GM12878 (cell line): ENCODE measurements at regions not wholly inside any gene's neighbourhood (a gene's known extent, or its start where the extent isn't known, plus 50 kb on each side); places are given as distances from the start of the nearest gene placed in this dataset.

Experiments used
- ATAC-seq: fragments of 200-7000 bp; cut with Tn5 transposase; 3 replicates; pipeline ENCODE4 v1.9.1; 2020; ENCODE audit warnings: mild to moderate bottlenecking, moderate library complexity
- BruUV-seq: library from RNA; stranded (reverse); fragments of 400-500 nt; replicated peaks from 2 replicates; lab custom pipeline; 2021; lab: Mats Ljungman, UMichigan
- CTCF ChIA-PET: fragments of 300-600 bp; sonication (Branson Sonifier 250); formaldehyde crosslinking; extraction: SDS; loops from one replicate; lab custom pipeline; 2021; ENCODE audit warnings: inconsistent platforms; lab: Yijun Ruan, JAX
- POLR2A ChIA-PET: fragments of 350-600 bp; formaldehyde crosslinking; extraction: SDS; loops from one replicate; lab custom pipeline; 2021; ENCODE audit warnings: inconsistent platforms; lab: Charles Lee
- RAD21 ChIA-PET: fragments of 300-600 bp; sonication (Branson Sonifier 250); formaldehyde crosslinking; loops from one replicate; lab custom pipeline; 2023; ENCODE audit warnings: antibody characterized with exemption; ENCODE audit not compliant: unreplicated experiment; lab: Charles Lee
- SMC1A ChIA-PET: fragments of 300-600 bp; sonication (Branson Sonifier 250); formaldehyde crosslinking; loops from one replicate; lab custom pipeline; 2023; ENCODE audit not compliant: unreplicated experiment, uncharacterized antibody; lab: Charles Lee
- DNase-seq: peaks from one replicate; pipeline ENCODE4 v3.0.0-alpha.2; 2011; ENCODE audit warnings: low read depth, low spot score
- FAIRE-seq: peaks from 3 replicates; lab custom pipeline; 2011; peaks lifted over from hg19 to GRCh38; lab: Jason Lieb, UNC
- H2AFZ ChIP-seq: 2 replicates; pipeline ENCODE4 v1.6.0; 2011; ENCODE audit warnings: low read depth, low read length, control low read depth; ENCODE audit not compliant: control insufficient read depth
- H3K27ac ChIP-seq: 2 replicates; pipeline ENCODE4 v1.5.1; 2011; ENCODE audit warnings: control low read depth; ENCODE audit not compliant: control insufficient read depth, insufficient read depth
- H3K27me3 ChIP-seq, 2 experiments: replicated peaks in 1 of 2; 2 replicates each; pipeline versions ENCODE4 v1.6.0 to v1.6.1; 2011; ENCODE audit warnings: low read length in 1 of 2; ENCODE audit not compliant: control insufficient read depth in 2 of 2, insufficient read depth in 2 of 2
- H3K36me3 ChIP-seq, 2 experiments: 2 replicates each; pipeline ENCODE4 v1.5.1; 2011; ENCODE audit warnings: low read length in 1 of 2; ENCODE audit not compliant: control insufficient read depth in 2 of 2, insufficient read depth in 2 of 2
- H3K4me1 ChIP-seq: 2 replicates; pipeline ENCODE4 v1.6.1; 2011; ENCODE audit warnings: mild to moderate bottlenecking, low read length, moderate library complexity, mixed read lengths; ENCODE audit not compliant: control insufficient read depth, insufficient read depth
- H3K4me2 ChIP-seq: 2 replicates; pipeline ENCODE4 v1.6.0; 2011; ENCODE audit warnings: control low read depth; ENCODE audit not compliant: control insufficient read depth, insufficient read depth
- H3K4me3 ChIP-seq: fragments of 200-600 bp; sonication (generic); 2 replicates; pipeline ENCODE4 v1.5.1; 2016
- H3K79me2 ChIP-seq: 2 replicates; pipeline ENCODE4 v1.6.0; 2011; ENCODE audit warnings: low read length; ENCODE audit not compliant: control insufficient read depth, insufficient read depth
- H3K9ac ChIP-seq: 2 replicates; pipeline ENCODE4 v1.8.0; 2011; ENCODE audit warnings: low read length, control low read depth, mixed read lengths; ENCODE audit not compliant: control insufficient read depth, insufficient read depth
- H3K9me3 ChIP-seq: replicated peaks from 3 replicates; pipeline ENCODE4 v1.5.1; 2011; ENCODE audit warnings: mild to moderate bottlenecking, low read length; ENCODE audit not compliant: control insufficient read depth, insufficient read depth
- H4K20me1 ChIP-seq: 2 replicates; pipeline ENCODE4 v1.6.0; 2011; ENCODE audit not compliant: control insufficient read depth, insufficient read depth
- BCL11A ChIP-seq: IDR thresholded peaks from 2 replicates; pipeline ENCODE4 v1.6.1; 2011; ENCODE audit warnings: low read depth, low read length
- DPF2 ChIP-seq: fragments of 450-650 bp; IDR thresholded peaks from 2 replicates; pipeline ENCODE4 v1.6.1; 2017; ENCODE audit warnings: mild to moderate bottlenecking
- GABPA ChIP-seq: IDR thresholded peaks from 2 replicates; pipeline ENCODE4 v1.6.1; 2014; ENCODE audit warnings: antibody characterized with exemption, low read depth, mild to moderate bottlenecking, inconsistent platforms
- IRF4 ChIP-seq: IDR thresholded peaks from 2 replicates; pipeline ENCODE4 v1.6.1; 2011; ENCODE audit warnings: low read depth, low read length
- MXI1 ChIP-seq: fragments of 150-350 bp; IDR thresholded peaks from 2 replicates; pipeline ENCODE4 v1.6.1; 2011; ENCODE audit warnings: low read depth, mild to moderate bottlenecking, inconsistent platforms, low read length, improper control_type of control experiment
- NRF1 ChIP-seq: conservative IDR thresholded peaks from 2 replicates; pipeline ENCODE4 v1.6.1; 2011; ENCODE audit warnings: mild to moderate bottlenecking, low read depth, low read length, improper control_type of control experiment
- POLR2AphosphoS5 ChIP-seq: IDR thresholded peaks from 2 replicates; pipeline ENCODE4 v1.6.1; 2011; ENCODE audit warnings: mild to moderate bottlenecking, low read length, inconsistent platforms
- RAD21 ChIP-seq: IDR thresholded peaks from 2 replicates; pipeline ENCODE4 v1.6.1; 2011; ENCODE audit warnings: mild to moderate bottlenecking, low read depth, low read length, moderate library complexity; ENCODE audit not compliant: insufficient read depth
- RAD51 ChIP-seq: fragments of 450-650 bp; IDR thresholded peaks from 2 replicates; pipeline ENCODE4 v1.6.1; 2016; ENCODE audit warnings: moderate library complexity, mild to moderate bottlenecking, inconsistent platforms
- RUNX3 ChIP-seq: IDR thresholded peaks from 2 replicates; pipeline ENCODE4 v1.6.1; 2012; ENCODE audit warnings: low read length, inconsistent platforms
- STAT1 ChIP-seq: fragments of 450-650 bp; conservative IDR thresholded peaks from 2 replicates; pipeline ENCODE4 v1.6.1; 2014; ENCODE audit warnings: antibody characterized with exemption, mild to moderate bottlenecking
- SUPT20H ChIP-seq: IDR thresholded peaks from 2 replicates; pipeline ENCODE4 v1.6.1; 2011; ENCODE audit warnings: low read depth, mild to moderate bottlenecking, low read length, moderate library complexity, borderline replicate concordance; ENCODE audit not compliant: control insufficient read depth
- ZNF384 ChIP-seq: IDR thresholded peaks from 2 replicates; pipeline ENCODE4 v1.6.1; 2012; ENCODE audit warnings: low read depth, mild to moderate bottlenecking, low read length, improper control_type of control experiment, borderline replicate concordance
- WGBS: methylation state at CpG from one replicate; pipeline ENCODE4 v1.1.6; 2016; ENCODE audit warnings: low lambda C conversion rate; ENCODE audit not compliant: insufficient replicate concordance, insufficient coverage; ENCODE audit errors: missing lambda C conversion rate; 5-methylcytosine and 5-hydroxymethylcytosine counted together
- in situ Hi-C: fragments of 300-500 bp; cut with MboI; formaldehyde crosslinking; loops from 9 replicates; pipeline ENCODE4 v1.14.3; 2018; ENCODE audit warnings: mixed read lengths
- intact Hi-C: fragments of 100-400 bp; cut with micrococcal nuclease; formaldehyde crosslinking; loops from one replicate; pipeline ENCODE4 v1.14.2; 2022; ENCODE audit not compliant: unreplicated experiment
- TF ChIP-seq, protein P1 (sequence below): fragments of 450-650 bp; IDR thresholded peaks from 2 replicates; pipeline ENCODE4 v1.6.1; 2017; ENCODE audit warnings: antibody characterized with exemption, mild to moderate bottlenecking, moderate library complexity
- TF ChIP-seq, protein P2 (sequence below): fragments of 450-650 bp; IDR thresholded peaks from 2 replicates; pipeline ENCODE4 v1.6.1; 2018; ENCODE audit warnings: mild to moderate bottlenecking, low read depth, moderate library complexity; ENCODE audit not compliant: partially characterized antibody
- TF ChIP-seq, protein P3 (sequence below): IDR thresholded peaks from 2 replicates; pipeline ENCODE4 v1.6.1; 2012; ENCODE audit warnings: improper control_type of control experiment, low read depth, low read length; ENCODE audit not compliant: insufficient replicate concordance

DNA sequence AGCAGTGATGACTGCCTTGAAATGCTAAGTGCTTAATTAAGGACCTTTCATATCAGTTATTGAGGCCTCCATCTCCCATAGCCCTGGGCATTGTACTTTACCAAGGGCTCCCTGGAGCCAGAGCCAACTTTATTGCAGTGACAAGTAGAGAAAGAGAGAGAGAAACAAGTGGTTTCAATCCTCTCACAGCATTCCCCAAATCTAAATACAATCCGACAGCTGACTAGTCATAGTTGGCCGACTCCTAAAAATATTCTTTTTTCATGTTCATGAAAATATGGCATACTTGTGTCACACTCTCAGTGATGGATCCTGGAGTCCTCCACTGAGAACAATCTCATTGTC, 127.0 kb upstream of the TFAP2D start:
- Histone ChIP-seq H3K4me1 (no peaks in the 10 kb centered on the region), H3K4me2 (no peak overlapping the region), H3K79me2 (no peaks in the 10 kb centered on the region), H3K9me3 (no peaks in the 10 kb centered on the region), H3K36me3 (no peaks in the 10 kb centered on the region), H2AFZ (no peak overlapping the region), H3K27me3 (no peaks in the 10 kb centered on the region), H3K4me3 (no peak overlapping the region), H3K27ac (no peak overlapping the region), H3K9ac (no peak overlapping the region), H4K20me1 (no peaks in the 10 kb centered on the region)
- DNase-seq (no peak), FAIRE-seq (no peak), ATAC-seq (no peak)
- 14% methylated on average over 2 of the region's 2 CpGs for WGBS
- in situ Hi-C loops: no loop called here
- CTCF ChIA-PET: no interaction called here
- BruUV-seq: no TSS peak
- RAD21 ChIA-PET: no interaction called here
- intact Hi-C loops: no loop called here
- SMC1A ChIA-PET: no interaction called here
- POLR2A ChIA-PET: no interaction called here
- TF ChIP-seq, protein P1, sequence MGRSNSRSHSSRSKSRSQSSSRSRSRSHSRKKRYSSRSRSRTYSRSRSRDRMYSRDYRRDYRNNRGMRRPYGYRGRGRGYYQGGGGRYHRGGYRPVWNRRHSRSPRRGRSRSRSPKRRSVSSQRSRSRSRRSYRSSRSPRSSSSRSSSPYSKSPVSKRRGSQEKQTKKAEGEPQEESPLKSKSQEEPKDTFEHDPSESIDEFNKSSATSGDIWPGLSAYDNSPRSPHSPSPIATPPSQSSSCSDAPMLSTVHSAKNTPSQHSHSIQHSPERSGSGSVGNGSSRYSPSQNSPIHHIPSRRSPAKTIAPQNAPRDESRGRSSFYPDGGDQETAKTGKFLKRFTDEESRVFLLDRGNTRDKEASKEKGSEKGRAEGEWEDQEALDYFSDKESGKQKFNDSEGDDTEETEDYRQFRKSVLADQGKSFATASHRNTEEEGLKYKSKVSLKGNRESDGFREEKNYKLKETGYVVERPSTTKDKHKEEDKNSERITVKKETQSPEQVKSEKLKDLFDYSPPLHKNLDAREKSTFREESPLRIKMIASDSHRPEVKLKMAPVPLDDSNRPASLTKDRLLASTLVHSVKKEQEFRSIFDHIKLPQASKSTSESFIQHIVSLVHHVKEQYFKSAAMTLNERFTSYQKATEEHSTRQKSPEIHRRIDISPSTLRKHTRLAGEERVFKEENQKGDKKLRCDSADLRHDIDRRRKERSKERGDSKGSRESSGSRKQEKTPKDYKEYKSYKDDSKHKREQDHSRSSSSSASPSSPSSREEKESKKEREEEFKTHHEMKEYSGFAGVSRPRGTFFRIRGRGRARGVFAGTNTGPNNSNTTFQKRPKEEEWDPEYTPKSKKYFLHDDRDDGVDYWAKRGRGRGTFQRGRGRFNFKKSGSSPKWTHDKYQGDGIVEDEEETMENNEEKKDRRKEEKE: no peak
- TF ChIP-seq ZNF384: no peak
- no peak for TF ChIP-seq SUPT20H
- no peak for TF ChIP-seq RAD21
- no peak for TF ChIP-seq RAD51
- TF ChIP-seq DPF2: no peak
- TF ChIP-seq STAT1: no peak
- TF ChIP-seq RUNX3: no peak
- TF ChIP-seq POLR2AphosphoS5: no peak
- no peak for TF ChIP-seq BCL11A
- TF ChIP-seq MXI1: no peak
- TF ChIP-seq IRF4: no peak
- TF ChIP-seq, protein P2, sequence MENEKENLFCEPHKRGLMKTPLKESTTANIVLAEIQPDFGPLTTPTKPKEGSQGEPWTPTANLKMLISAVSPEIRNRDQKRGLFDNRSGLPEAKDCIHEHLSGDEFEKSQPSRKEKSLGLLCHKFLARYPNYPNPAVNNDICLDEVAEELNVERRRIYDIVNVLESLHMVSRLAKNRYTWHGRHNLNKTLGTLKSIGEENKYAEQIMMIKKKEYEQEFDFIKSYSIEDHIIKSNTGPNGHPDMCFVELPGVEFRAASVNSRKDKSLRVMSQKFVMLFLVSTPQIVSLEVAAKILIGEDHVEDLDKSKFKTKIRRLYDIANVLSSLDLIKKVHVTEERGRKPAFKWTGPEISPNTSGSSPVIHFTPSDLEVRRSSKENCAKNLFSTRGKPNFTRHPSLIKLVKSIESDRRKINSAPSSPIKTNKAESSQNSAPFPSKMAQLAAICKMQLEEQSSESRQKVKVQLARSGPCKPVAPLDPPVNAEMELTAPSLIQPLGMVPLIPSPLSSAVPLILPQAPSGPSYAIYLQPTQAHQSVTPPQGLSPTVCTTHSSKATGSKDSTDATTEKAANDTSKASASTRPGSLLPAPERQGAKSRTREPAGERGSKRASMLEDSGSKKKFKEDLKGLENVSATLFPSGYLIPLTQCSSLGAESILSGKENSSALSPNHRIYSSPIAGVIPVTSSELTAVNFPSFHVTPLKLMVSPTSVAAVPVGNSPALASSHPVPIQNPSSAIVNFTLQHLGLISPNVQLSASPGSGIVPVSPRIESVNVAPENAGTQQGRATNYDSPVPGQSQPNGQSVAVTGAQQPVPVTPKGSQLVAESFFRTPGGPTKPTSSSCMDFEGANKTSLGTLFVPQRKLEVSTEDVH: no peak
- TF ChIP-seq GABPA: no peak
- no peak for TF ChIP-seq NRF1
- TF ChIP-seq, protein P3, sequence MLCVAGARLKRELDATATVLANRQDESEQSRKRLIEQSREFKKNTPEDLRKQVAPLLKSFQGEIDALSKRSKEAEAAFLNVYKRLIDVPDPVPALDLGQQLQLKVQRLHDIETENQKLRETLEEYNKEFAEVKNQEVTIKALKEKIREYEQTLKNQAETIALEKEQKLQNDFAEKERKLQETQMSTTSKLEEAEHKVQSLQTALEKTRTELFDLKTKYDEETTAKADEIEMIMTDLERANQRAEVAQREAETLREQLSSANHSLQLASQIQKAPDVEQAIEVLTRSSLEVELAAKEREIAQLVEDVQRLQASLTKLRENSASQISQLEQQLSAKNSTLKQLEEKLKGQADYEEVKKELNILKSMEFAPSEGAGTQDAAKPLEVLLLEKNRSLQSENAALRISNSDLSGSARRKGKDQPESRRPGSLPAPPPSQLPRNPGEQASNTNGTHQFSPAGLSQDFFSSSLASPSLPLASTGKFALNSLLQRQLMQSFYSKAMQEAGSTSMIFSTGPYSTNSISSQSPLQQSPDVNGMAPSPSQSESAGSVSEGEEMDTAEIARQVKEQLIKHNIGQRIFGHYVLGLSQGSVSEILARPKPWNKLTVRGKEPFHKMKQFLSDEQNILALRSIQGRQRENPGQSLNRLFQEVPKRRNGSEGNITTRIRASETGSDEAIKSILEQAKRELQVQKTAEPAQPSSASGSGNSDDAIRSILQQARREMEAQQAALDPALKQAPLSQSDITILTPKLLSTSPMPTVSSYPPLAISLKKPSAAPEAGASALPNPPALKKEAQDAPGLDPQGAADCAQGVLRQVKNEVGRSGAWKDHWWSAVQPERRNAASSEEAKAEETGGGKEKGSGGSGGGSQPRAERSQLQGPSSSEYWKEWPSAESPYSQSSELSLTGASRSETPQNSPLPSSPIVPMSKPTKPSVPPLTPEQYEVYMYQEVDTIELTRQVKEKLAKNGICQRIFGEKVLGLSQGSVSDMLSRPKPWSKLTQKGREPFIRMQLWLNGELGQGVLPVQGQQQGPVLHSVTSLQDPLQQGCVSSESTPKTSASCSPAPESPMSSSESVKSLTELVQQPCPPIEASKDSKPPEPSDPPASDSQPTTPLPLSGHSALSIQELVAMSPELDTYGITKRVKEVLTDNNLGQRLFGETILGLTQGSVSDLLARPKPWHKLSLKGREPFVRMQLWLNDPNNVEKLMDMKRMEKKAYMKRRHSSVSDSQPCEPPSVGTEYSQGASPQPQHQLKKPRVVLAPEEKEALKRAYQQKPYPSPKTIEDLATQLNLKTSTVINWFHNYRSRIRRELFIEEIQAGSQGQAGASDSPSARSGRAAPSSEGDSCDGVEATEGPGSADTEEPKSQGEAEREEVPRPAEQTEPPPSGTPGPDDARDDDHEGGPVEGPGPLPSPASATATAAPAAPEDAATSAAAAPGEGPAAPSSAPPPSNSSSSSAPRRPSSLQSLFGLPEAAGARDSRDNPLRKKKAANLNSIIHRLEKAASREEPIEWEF: no peak
